NCI-H1417 treated with DMSO at 0.1 percent for 48 hours (cell line): ENCODE measurements at regions not wholly inside any gene's neighbourhood (a gene's known extent, or its start where the extent isn't known, plus 50 kb on each side); places are given as distances from the start of the nearest gene placed in this dataset.

Source experiments
- DNase-seq: peaks from one replicate; lab custom pipeline; 2025; lab: John Stamatoyannopoulos, UW

DNA sequence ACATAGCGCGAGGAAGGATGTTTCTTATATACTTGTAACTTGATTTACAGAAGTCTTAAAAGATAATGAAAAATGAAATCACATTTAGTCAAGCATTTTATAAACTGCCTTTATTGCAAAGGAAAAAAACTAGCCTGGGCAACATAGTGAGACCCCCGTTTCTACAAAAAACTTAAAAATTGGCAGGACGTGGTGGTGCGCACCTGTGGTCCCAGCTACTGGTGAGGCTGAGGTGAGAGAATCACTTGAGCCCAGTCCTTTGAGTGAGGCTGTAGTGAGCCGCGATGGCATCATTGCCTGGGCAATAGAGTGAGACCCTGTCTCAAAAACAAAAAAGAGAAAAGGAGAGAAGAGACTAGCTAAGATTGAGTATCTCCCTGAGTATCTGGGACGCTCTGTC lies 145.2 kb upstream of the CIBAR2 start:
- no peak for DNase-seq

DNA sequence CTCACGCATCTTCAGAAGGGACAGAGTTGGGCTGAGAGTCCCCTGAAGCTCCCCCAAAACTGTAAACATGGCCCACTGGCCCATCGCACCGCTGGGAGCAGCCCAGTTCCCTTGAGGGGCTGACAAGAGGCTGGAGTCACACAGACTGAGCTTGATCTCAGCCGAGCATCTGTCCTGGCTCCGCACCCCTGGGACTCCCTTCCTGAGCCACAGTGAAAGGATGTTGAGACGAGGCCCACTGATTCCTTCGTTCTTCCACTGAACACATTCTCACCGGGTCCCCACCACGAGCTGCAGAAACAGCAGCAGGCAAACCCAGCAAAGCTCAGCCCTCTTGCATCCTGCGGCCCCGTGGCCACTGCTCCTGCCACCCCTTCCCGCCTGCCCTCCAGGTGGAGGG lies 145.9 kb upstream of the CIBAR2 start:
- no peak for DNase-seq

DNA sequence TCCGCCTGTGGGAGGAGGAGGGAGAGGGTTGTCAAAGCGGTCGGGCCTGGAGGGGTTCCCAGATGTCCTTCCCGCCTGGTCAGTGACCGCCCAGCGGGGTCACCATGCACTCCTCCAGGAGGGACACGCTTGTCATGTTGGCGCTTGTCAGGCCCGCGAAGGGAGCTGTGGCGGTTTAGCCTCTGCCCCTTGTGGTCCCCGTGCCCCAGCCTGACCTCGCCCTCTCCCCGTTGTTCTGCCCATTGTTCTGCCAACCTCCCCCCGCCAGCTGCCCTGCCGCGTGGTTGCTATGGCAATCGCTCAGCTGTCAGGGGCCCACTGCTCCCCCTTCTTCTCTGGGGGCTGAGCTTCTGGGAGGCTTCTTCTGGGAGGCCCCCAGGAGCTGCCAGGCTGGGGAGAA lies 146.4 kb upstream of the CIBAR2 start:
- DNase-seq, result no peak

DNA sequence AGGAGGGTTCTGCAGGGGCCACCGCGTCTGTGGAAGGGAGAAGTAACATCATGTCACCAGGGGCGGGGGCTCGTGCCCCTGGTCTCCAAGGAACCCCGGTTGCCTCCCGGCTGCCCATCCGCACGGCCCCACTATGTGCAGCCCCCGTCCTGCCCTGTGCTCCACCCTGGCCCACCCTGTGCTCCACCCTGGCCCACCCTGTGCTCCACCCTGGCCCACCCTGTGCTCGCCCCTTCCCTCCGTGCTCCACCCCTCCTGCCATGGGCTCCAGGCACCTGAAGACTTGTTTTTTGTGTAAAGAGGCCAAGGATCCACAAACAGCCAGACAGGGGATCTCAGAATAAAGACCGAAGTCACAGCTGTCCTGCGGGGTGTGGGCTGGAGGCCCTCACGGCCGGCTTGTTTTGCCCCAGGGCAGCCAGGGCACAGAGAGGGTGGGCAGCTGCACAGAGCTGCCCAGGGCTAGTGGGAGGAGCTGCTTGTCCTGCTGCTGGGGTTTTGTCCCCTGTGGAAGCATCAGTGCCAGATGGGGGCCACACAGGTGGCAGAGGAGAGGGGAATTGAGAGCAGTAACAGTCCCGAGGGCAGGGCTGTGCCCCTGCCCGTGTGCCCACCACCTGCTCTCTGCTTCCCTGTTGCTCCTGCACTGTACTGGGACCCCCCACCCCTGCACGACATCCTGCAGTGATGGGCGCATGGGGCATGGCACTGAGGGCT lies 147.0 kb upstream of the CIBAR2 start:
- DNase-seq, result no peak

DNA sequence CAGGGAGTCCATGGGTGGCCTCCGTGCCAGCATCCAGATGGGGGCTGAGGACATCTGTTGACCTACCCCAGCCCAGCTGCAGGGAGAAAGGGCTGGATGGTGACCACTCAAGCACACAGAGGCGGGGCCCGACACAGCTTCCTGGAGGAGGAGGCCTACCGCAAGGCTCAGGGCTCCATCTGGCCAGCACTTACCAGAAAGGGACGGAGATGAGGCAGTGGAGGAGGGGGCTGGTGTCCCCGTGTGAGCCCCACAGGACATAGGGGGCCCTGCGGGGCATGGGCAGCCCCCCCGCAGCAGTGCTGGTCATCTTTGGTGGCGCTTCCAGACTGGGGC lies 147.5 kb upstream of the CIBAR2 start:
- no peak for DNase-seq

DNA sequence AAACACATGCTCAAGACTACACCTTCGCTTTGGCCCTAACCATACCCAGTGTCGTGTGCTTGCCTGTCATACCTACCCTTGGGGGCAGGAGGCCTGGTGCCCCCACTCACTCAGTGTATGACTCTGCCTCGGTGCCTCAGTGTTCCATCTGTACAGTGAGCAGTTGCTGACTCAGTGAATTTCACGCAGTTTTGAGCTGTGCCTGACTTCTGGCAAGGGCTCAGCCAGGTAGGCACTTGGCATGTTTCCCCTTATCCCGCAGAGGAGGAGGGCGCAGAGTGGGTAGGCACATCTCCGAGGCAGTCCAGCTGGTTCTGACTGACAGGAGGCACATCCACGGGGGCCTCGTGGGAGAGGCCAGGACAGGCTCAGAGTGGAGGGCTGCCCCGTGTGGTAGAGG lies 148.9 kb upstream of the CIBAR2 start:
- DNase-seq, result no peak

DNA sequence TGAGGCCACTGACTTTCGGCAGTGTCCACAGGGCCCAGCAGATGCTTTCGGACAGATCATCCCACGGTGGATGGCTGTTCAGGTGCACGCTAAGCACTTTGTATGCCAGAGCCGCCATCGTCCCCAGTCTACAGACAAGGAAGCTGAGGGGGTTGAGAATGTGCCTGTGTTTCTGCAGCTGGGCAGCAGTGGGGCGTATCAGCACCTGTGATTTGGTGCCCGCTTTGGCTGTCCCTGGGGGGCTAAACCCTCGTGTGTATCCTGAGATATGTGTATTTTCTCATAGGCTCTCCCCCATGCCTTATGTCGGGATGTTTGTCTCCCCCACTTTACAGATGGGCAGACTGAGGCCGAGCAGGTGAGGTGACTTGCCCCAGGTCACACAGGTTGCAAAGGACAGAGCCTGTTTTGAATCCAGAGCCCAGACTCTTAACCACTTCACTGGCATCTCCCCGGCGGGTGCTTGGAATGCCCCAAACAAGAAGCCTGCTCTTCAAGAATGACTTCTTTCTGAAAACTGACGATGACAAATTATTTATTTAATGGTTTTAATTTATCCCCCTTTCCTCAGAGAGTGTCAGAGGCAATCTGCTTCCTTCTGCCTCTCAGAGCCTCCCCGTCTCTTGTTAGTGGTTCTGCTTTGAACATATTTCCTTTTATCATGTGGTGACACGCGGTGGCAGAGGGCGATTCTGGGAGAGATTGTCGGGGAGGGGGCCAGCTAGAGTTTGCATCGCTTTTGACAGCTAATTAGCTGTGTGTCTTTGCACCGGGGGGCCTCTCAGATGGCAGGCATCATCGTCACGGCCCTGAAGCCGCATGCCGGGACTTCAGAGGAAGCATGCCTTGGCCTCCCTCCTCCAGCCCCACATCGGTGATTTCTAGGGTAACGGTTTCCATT lies 149.6 kb upstream of the CIBAR2 start:
- DNase-seq, result no peak

DNA sequence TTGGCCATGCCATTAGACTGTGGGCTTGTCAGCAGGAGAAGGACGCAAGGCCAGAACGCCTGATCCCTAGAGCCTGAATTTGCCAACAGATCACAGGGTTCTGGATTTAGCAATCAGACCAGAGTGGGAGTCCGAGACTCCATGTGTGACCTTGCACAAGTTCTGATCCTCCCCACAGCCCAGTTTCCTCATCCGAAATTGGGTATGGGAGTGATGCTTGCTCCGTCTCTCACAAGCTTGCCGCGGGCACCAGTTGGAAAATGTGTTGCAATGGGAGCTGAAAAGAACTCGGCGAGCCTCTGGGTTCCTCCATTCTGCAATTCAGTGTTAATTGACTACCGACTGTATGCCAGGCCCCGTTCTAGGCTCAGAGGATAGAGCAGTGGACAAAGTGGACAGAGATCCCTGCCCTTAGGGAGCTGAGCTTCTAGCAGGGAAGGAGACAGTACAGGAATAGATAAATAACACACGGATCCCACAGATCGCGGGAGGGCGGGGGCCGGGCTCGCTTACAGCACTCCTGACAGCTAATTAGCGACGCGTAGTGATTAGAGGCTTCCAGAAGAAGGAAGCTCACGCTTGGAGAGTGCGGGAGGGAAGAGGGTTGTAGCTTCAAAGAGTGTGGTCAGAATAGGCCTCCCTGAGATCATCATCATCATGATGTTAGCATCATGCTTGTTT lies 150.4 kb upstream of the CIBAR2 start:
- no peak for DNase-seq

DNA sequence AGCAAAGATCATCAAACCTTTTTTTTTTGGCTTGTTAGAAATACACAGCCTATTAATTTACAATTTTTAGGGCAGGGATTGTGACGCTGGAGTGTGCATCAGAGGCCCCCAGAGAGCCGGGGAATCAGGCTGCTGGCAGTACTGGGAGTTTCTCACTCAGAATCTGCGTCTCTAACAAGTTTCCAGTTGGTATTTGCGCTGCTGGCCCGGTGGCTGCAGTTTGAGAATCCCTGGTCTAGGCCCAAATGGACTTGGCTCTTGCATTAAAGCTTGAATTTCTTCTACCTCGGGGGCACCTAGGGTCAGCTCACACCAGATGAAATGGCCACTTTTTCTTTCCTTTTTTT lies 150.9 kb upstream of the CIBAR2 start:
- no peak for DNase-seq

DNA sequence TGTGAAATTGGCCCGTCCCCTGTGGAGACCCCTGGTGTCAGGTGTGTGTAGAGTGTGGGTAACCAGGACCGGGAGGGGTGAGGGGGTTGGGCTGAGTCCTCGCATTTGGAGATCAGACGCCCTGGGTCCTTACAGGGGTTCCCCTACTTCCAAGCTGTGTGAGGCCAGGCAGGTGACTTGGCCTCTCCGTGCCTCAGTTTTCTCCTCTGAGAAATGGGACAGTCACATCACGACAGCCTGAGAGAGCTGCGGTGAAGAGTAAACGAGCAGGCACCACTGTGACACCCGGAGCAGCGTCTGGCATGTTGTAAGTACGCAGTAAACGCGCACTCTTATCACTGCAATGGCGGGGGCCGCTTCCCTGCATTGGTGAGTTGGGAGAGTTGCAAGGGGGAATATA lies 152.5 kb upstream of the CIBAR2 start:
- no peak for DNase-seq

DNA sequence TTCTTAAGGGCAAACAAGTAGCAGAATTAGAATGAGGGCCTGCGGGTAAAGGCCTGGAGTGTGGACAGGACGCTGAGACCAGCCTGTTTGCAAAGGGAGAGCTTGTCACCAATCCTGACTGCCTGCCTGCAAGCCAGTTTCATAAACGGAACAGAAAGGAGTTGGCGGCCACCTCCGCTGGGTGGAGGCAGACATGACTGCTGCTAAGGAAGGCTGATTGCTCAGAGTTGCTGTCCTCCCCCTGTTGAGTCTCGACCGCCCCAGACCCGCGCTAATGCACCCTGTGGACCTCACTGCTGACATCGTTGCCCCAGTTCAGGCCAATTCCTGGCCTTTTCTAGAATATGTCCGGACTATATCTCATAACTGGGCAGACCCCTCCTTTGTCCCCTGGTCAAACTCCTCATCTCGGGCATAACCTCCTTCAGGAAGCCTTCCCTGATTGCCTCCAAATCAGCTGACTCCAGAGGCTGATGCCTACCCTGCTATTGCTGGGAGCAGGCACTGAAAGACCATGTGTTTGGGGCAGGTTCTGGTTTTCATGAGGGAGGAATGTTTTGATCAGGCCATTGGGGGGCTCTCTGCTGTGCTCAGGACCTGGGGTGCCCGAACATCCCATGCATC lies 153.0 kb upstream of the CIBAR2 start:
- no peak for DNase-seq

DNA sequence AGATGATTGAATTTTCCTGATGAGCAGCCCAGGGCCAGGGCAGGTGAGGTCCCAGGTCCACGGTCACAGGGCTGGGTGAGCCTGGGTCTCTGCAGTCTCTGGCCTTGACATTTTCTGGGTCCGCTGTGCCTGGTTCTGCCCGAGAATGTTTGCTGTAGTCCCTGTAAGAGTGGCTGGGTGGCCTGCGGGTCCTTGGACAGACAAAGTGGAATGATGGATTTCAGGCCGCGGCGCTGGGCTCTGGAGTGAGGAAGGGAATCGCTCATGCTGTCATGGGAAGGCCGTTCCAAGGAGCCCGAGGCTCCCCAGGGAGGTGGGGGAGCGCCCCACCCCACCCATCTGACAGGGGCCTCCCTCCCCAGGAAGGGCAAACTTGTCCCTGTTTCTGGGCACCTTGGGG lies 153.5 kb upstream of the CIBAR2 start:
- DNase-seq, result no peak

DNA sequence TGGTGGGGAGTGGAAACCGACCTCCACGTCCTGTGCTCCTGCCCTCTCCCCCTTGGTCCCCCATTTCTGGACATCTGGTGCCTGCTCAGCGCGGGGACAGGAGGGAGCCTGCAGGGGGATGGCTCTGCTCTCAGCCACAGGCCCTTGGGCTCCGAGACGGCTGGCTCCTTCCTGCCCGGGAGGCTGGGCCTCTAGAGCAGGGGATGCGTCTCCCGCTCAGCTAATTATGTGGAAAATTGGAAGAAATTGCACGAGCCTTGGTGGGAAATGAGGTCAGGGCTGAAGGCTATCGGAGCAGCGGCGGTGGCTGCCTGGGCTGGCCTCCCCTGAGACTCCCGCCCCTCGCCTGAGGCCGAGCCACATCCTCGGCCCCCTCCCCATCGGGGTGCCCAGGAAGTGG lies 154.6 kb upstream of the CIBAR2 start:
- no peak for DNase-seq

DNA sequence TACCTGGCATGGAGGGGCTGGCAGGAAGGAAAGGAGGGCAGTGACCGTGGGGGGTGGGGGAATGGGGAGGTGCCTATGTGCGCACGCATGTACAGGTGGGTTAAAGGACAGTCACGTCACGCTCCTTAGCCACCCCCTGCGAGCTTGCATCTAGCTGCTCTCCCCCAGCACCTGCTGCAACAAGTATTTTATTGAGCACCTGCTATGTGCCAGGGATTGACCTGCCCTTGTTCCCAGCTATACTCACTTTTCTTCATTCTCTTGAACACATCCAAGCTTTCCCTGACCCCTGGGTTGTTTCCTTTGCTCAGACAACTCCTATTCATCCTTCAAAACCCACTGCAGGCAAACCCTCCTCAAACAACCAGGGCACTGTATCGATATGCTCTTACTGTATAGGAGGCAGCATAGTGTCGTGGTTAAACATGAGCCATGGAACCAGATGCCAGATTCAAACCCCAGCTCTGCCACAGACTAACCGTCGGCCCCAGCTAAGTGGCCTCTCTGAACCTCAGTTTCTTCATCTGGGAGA lies 155.2 kb upstream of the CIBAR2 start:
- DNase-seq, result no peak

DNA sequence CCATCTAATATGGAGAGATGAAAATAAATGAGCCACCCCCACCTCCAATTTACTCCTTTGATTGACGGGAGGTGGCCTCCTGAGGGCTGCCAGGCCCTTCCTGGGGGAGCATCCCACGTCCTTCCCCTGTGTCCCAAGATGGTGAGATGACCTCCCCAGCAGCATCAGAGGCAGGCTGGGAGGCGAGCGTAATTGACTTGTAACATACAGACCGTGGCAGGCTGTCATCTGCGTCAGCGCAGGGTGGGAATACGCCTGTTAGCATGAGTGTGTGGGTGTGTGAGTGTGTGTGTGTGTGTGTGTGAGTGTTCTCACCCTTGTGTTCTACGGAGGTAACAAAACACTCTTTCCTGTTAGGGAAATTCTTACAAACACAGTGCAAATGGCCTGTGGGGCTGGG lies 156.9 kb upstream of the CIBAR2 start:
- DNase-seq, result no peak

DNA sequence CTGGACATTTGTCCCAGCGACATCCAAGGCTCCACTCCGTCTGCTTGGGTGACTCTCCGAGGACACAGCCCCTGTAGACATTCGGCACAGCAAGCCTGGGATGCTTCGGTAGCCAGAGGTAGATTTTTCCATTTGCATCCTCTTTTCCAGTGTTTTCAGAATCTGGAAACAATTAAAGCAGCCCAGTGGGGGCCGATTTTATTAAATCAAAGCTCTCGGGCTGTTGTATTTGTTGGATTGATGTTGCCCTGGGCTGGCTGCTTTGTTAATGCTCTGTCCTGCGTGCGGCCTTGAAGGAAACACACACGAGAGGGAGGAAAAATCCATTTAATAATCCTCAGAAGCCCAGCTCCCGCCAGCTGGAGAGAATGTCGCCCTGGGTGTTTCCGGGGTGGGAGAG lies 158.1 kb upstream of the CIBAR2 start:
- no peak for DNase-seq

DNA sequence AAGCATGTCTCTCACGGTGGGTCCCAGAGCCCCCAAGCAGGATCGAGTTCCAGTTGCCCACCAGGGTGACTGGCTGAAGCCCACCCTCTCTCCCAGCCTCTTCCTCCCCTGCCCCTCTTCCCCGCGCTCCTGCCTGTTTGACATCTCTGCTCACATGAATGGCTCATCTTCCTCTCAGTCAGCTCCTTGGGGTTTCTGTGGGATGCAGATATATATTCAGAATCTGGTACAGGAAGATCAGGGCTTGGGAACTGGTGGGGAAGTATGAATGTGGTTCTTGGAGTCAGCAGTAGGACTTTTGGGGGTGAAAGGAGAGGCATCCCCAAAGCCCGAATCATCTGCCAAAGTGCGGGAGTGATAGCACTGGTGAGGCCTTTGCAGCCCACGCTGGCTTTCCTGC lies 158.9 kb upstream of the CIBAR2 start:
- no peak for DNase-seq

DNA sequence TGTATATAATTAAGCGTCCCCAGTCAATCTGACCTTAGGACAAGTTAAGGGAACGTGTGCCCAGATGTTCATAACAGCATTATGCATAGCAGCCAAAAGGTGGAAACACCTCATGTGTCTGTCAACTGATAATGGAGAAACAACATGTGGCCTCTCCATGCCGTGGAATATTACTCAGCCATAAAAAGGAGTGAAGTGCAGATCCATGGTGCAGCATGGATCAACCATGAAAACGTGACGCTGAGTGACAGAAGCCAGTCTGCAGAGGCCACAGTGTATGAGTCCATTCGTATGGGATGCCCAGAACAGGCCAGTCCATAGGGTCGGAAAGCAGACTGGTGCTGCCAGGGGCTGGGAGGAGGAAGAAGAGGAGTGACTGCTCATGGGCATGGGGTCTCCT lies 161.0 kb upstream of the CIBAR2 start:
- no peak for DNase-seq

DNA sequence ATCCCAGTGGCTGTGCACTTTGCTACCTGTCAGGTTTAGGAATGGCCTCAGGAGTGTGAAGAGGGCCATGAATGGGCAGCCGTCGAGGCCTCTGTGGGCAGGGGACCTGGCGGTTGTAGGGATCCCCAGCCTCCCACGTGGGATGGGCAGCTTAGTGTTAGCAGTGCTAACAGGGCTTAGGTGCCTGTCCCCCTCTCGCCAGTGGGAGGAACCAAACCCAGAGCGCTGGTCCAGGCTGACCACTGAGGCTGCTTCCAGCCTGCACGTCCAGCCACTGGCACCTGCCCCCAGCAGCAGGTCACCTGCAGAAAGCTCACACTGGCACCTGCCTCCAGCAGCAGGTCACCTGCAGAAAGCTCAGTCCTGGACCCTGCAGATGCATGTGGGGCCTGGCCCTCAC lies 162.2 kb upstream of the CIBAR2 start:
- no peak for DNase-seq

DNA sequence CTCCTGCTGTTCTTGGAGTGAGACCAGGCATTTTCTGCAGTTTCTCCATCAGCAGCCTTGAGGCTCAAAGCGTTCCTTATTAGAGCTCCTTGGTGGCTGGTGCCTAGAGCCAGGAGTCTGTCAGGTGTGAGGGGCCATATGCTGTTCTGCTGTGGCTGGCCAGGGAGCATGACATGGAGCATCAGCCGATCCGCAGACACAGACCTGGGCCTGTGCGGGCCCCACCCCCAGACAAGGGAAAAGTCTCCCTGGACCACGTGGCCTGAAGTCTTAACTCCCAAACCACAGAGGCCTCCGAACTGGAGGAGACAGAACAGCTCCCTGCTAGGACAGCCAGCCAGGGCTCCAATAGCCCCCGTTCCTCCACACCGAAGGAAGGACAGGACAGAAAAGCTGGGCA lies 162.7 kb upstream of the CIBAR2 start:
- DNase-seq, result no peak

DNA sequence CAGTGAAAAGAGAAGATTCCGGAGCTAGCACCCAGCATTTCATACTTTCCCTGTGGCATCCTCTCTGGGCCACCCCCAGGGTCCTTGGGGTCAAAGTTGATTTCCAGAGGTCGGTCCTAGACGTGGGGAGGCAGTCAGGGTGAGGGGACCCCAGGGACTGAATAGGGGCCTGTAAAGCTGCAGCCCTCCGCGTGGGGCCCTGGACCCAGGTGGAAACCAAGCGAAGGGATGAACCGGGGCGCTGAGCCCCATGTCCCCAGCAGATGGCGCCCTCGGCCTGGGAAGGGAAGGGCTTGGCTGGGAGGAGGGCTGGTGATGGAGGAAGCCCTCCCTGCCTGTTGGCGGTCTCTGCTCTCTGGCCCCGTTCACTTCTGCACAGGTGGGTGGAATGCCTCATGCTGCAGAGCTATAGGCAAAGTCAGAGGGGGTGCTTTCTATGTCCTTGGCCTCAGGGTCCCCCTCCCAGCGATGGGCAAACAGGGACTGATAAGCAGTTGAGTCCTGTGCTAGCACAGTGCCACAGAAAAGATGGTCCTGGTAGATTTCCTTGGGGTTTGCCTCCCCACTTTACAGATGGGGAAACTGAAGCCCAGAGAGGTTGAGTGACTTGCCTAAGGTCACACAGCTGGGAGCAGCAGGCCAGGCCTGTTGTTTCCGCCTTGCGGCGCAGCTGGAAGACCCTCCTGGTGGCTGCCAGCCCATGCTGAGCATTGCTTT lies 163.4 kb upstream of the CIBAR2 start:
- no peak for DNase-seq

DNA sequence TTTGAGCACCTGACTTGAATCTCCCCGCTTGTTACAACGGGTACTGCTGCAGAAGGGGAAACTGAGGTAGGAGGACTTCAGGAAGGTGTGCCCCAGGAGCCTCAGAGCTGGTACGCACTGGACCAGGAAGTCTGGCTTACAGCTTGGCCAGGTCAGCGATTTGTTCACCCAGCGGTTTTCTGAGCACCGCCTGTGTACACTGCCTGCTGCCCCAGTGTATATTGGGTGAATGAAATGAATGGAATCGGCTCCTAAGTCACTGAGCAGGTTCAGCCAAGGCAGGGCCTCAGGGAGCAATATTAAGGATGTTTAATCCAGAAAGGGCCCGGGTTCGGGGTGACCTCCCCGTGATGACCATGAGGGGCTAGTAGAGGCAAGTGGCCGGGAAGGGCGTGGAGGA lies 164.0 kb upstream of the CIBAR2 start:
- no peak for DNase-seq
